ENCODE measurements at regions not wholly inside any gene's neighbourhood (a gene's known extent, or its start where the extent isn't known, plus 50 kb on each side); places are given as distances from the start of the nearest gene placed in this dataset.

- ChIA-PET POLR2A (no interaction called here), CTCF (no interaction called here)
- DNase-seq (ENCODE audit: extremely low spot score): no peak
- no peak for TF ChIP-seq CTCF (IDR thresholded peaks at IDR 0.05; ENCODE audit: control extremely low read depth, extremely low read depth, low read depth, missing control alignments)
Measured at GRCh38 chr16:55933038-55933437, 57.9 kb upstream of the CES5A start.

- ChIA-PET POLR2A (no interaction called here), CTCF (no interaction called here)
- DNase-seq (ENCODE audit: extremely low spot score): no peak
- TF ChIP-seq CTCF (IDR thresholded peaks at IDR 0.05; ENCODE audit: control extremely low read depth, extremely low read depth, low read depth, missing control alignments): no peak
Measured at GRCh38 chr16:55930036-55930435, 54.9 kb upstream of the CES5A start.

GRCh38 chr16:55929181-55929580 is 54.0 kb upstream of the CES5A start:
- TF ChIP-seq CTCF (IDR thresholded peaks at IDR 0.05; ENCODE audit: control extremely low read depth, extremely low read depth, low read depth, missing control alignments): no peak
- DNase-seq (ENCODE audit: extremely low spot score): no peak
- CTCF ChIA-PET: no interaction called here
- POLR2A ChIA-PET: no interaction called here

- ChIA-PET CTCF (interaction anchor here (1.3 kb wide), 1 partner anchor 19 kb away, joined by 5 read pairs; no protein-coding TSS in a partner anchor), POLR2A (no interaction called here)
Measured at GRCh38 chr16:55925242-55925641, 50.1 kb upstream of the CES5A start.

More at GRCh38 chr16:55925242-55925641, 50.1 kb upstream of the CES5A start:
- no peak for TF ChIP-seq CTCF (IDR thresholded peaks at IDR 0.05; ENCODE audit: control extremely low read depth, extremely low read depth, low read depth, missing control alignments)
- no peak for DNase-seq (ENCODE audit: extremely low spot score)

Data from GM10248 (cell line).